IMR-90 (cell line): ENCODE measurements at regions not wholly inside any gene's neighbourhood (a gene's known extent, or its start where the extent isn't known, plus 50 kb on each side); places are given as distances from the start of the nearest gene placed in this dataset.
"Not testable (repeated sequence)": the region's sequence is repeated elsewhere in the genome, so short reads cannot be mapped to it uniquely, and the experiment has no call there.

ENCODE experiments used
- ATAC-seq: fragments of 200-7000 bp; cut with Tn5 transposase; 2 replicates; pipeline ENCODE4 v1.9.1; 2020; ENCODE audit warnings: low read depth, mild to moderate bottlenecking, moderate library complexity
- BruUV-seq: library from RNA; stranded (reverse); fragments of 400-500 nt; replicated peaks from 2 replicates; lab custom pipeline; 2021; lab: Mats Ljungman, UMichigan
- CTCF ChIA-PET: fragments of 300-600 bp; formaldehyde crosslinking; extraction: SDS; loops from one replicate; lab custom pipeline; 2021; ENCODE audit warnings: antibody characterized with exemption; lab: Yijun Ruan, JAX
- POLR2A ChIA-PET: fragments of 300-600 bp; sonication (Branson Sonifier 250); formaldehyde crosslinking; loops from one replicate; lab custom pipeline; 2022; ENCODE audit warnings: antibody characterized with exemption; ENCODE audit not compliant: unreplicated experiment; lab: Charles Lee
- DNase-seq: peaks from one replicate; pipeline ENCODE4 v3.0.0; 2013
- H2AFZ ChIP-seq: replicated peaks from 2 replicates; pipeline ENCODE3; 2013; ENCODE audit warnings: low read length, mild to moderate bottlenecking; ENCODE audit not compliant: poor library complexity
- H2AK5ac ChIP-seq: 2 replicates; pipeline ENCODE4 v1.6.1; 2013; ENCODE audit warnings: low read depth, low read length, inconsistent platforms
- H2AK9ac ChIP-seq: replicated peaks from 2 replicates; pipeline ENCODE3; 2013; ENCODE audit warnings: mild to moderate bottlenecking, low read depth, low read length, moderate library complexity; ENCODE audit not compliant: poor library complexity
- H2BK120ac ChIP-seq: 2 replicates; pipeline ENCODE4 v1.6.1; 2013; ENCODE audit warnings: low read depth, low read length, inconsistent platforms
- H2BK15ac ChIP-seq: 3 replicates; pipeline ENCODE4 v1.6.1; 2013; ENCODE audit warnings: low read depth, low read length, inconsistent platforms
- H2BK20ac ChIP-seq: 2 replicates; pipeline ENCODE4 v1.6.1; 2013; ENCODE audit warnings: low read depth, mild to moderate bottlenecking, inconsistent platforms, low read length, moderate library complexity
- H2BK5ac ChIP-seq: 2 replicates; pipeline ENCODE4 v1.6.1; 2013; ENCODE audit warnings: mild to moderate bottlenecking, low read depth, low read length, inconsistent platforms; ENCODE audit not compliant: poor library complexity, severe bottlenecking
- H3K14ac ChIP-seq: replicated peaks from 2 replicates; pipeline ENCODE4 v1.6.1; 2013; ENCODE audit warnings: low read depth, low read length, inconsistent platforms
- H3K18ac ChIP-seq: 2 replicates; pipeline ENCODE4 v1.6.1; 2013; ENCODE audit warnings: low read depth, low read length, control low read depth
- H3K23ac ChIP-seq: 2 replicates; pipeline ENCODE4 v1.6.1; 2013; ENCODE audit warnings: low read depth, low read length, inconsistent platforms
- H3K27ac ChIP-seq: 2 replicates; pipeline ENCODE4 v1.5.1; 2013; ENCODE audit warnings: mild to moderate bottlenecking, control low read depth, low read length; ENCODE audit not compliant: insufficient read depth
- H3K27me3 ChIP-seq: 2 replicates; pipeline ENCODE4 v1.6.1; 2013; ENCODE audit warnings: low read length; ENCODE audit not compliant: control insufficient read depth, insufficient read depth
- H3K36me3 ChIP-seq: 2 replicates; pipeline ENCODE4 v1.6.1; 2013; ENCODE audit warnings: low read length, mixed read lengths; ENCODE audit not compliant: control insufficient read depth, insufficient read depth
- H3K4ac ChIP-seq: 2 replicates; pipeline ENCODE4 v1.6.1; 2013; ENCODE audit warnings: low read depth, low read length, inconsistent platforms
- H3K4me1 ChIP-seq: 2 replicates; pipeline ENCODE4 v1.6.1; 2013; ENCODE audit warnings: low read length, mixed read lengths; ENCODE audit not compliant: control insufficient read depth, insufficient read depth
- H3K4me2 ChIP-seq: 2 replicates; pipeline ENCODE4 v1.6.1; 2013; ENCODE audit warnings: low read depth, mild to moderate bottlenecking, control low read depth, low read length, moderate library complexity
- H3K4me3 ChIP-seq: 2 replicates; pipeline ENCODE4 v1.5.1; 2013; ENCODE audit warnings: low read depth, mild to moderate bottlenecking, control low read depth, low read length, moderate library complexity; ENCODE audit not compliant: insufficient read depth
- H3K56ac ChIP-seq: 2 replicates; pipeline ENCODE4 v1.6.1; 2013; ENCODE audit warnings: low read length, inconsistent platforms; ENCODE audit not compliant: insufficient read depth; ENCODE audit errors: extremely low read depth
- H3K79me1 ChIP-seq, 2 experiments: 2 replicates each; pipeline ENCODE4 v1.6.1; 2013; ENCODE audit warnings: low read length in 2 of 2, inconsistent platforms in 1 of 2, low read depth in 1 of 2
- H3K9ac ChIP-seq: 2 replicates; pipeline ENCODE4 v1.6.1; 2013; ENCODE audit warnings: low read depth, low read length, control low read depth
- H3K9me1 ChIP-seq: 2 replicates; pipeline ENCODE4 v1.6.1; 2013; ENCODE audit warnings: low read length, inconsistent platforms; ENCODE audit not compliant: insufficient read depth
- H3K9me3 ChIP-seq: 2 replicates; pipeline ENCODE4 v1.6.1; 2013; ENCODE audit warnings: low read length; ENCODE audit not compliant: control insufficient read depth, insufficient read depth
- H4K20me1 ChIP-seq: 2 replicates; pipeline ENCODE4 v1.6.1; 2013; ENCODE audit warnings: low read length, inconsistent platforms; ENCODE audit not compliant: insufficient read depth
- H4K5ac ChIP-seq: 2 replicates; pipeline ENCODE4 v1.6.1; 2013; ENCODE audit warnings: mild to moderate bottlenecking, low read depth, low read length, control low read depth
- H4K8ac ChIP-seq, 2 experiments: 2 replicates each; pipeline ENCODE4 v1.6.1; 2013; ENCODE audit warnings: low read depth in 2 of 2, low read length in 2 of 2, control low read depth in 1 of 2, inconsistent platforms in 1 of 2
- H4K91ac ChIP-seq: 2 replicates; pipeline ENCODE4 v1.6.1; 2013; ENCODE audit warnings: low read depth, low read length, inconsistent platforms; ENCODE audit not compliant: insufficient read depth
- WGBS, 2 experiments: methylation state at CpG; one replicate each; pipeline versions ENCODE4 v1.1.5 to v1.1.7; 2013; ENCODE audit warnings: missing lambda C conversion rate in 2 of 2; ENCODE audit not compliant: insufficient read length in 1 of 2; ENCODE audit errors: extremely low coverage in 2 of 2; 5-methylcytosine and 5-hydroxymethylcytosine counted together
- dilution Hi-C: fragments of 300-500 bp; cut with HindIII; formaldehyde crosslinking; loops from one replicate; pipeline ENCODE4 v1.14.3; 2018; ENCODE audit warnings: low sequenced_read_pairs; ENCODE audit not compliant: unreplicated experiment
- in situ Hi-C: fragments of 300-500 bp; cut with MboI; formaldehyde crosslinking; loops from 3 replicates; pipeline ENCODE4 v1.14.3; 2019; ENCODE audit warnings: low sequenced_read_pairs, inconsistent platforms, mixed read lengths
- intact Hi-C: fragments of 100-400 bp; cut with micrococcal nuclease; formaldehyde crosslinking; loops from 2 replicates; pipeline ENCODE4 v1.10.0; 2022

DNA sequence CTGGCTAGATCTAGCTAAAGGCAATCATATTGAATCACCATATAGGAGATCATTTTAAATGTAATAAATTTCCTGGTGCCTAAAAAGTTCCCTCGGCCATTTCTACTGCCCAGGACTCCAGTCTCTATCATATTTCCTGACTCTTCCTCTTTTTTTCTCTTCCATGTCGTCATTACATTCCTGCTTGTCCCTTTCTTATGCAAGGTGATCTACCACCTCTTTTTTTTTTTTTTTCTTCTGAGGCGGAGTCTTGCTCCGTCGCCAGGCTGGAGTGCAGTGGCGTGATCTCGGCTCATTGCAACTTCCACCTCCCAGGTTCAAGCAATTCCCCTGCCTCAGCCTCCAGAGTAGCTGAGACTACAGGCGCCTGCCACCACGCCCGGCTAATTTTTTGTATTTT, 82.7 kb upstream of the PDHA1 start:
- ATAC-seq, H3K9ac ChIP-seq, H3K18ac ChIP-seq, H2BK20ac ChIP-seq, DNase-seq, H2AK9ac ChIP-seq, CTCF ChIA-PET, H2BK5ac ChIP-seq, POLR2A ChIA-PET, H3K4me3 ChIP-seq, in situ Hi-C loops, H2BK15ac ChIP-seq, H4K20me1 ChIP-seq, H3K23ac ChIP-seq, H3K4me1 ChIP-seq, H2AFZ ChIP-seq, H2AK5ac ChIP-seq, H3K27me3 ChIP-seq, H3K36me3 ChIP-seq, H4K5ac ChIP-seq, H3K9me3 ChIP-seq, H3K27ac ChIP-seq, H3K4me2 ChIP-seq, H3K79me1 ChIP-seq, BruUV-seq, H2BK120ac ChIP-seq, H4K91ac ChIP-seq, intact Hi-C loops, H3K56ac ChIP-seq, H3K14ac ChIP-seq, dilution Hi-C loops, H4K8ac ChIP-seq, H3K4ac ChIP-seq, H3K9me1 ChIP-seq: not testable (repeated sequence)
- WGBS, 2 experiments: 40% methylated on average over 1 of the region's 10 CpGs; no CpG with 5 or more reads in 1 of the 2 experiments
